Endometrium (tissue), 2 donors: ENCODE measurements at regions not wholly inside any gene's neighbourhood (a gene's known extent, or its start where the extent isn't known, plus 50 kb on each side); places are given as distances from the start of the nearest gene placed in this dataset.
A peak's percentile ranks its signal among the peaks of the same experiment; 100 is the strongest.
"Not testable (repeated sequence)": the region's sequence is repeated elsewhere in the genome, so short reads cannot be mapped to it uniquely, and the experiment has no call there.

Source experiments
- FAIRE-seq: peaks from 2 replicates; lab custom pipeline; 2012; peaks lifted over from hg19 to GRCh38; lab: Jason Lieb, UNC
- donor health status: control.
- donor health status: control.

GRCh38 chr3:157857440-157857839 lies 248.8 kb downstream of the SHOX2 start:
- no peak for FAIRE-seq

DNA sequence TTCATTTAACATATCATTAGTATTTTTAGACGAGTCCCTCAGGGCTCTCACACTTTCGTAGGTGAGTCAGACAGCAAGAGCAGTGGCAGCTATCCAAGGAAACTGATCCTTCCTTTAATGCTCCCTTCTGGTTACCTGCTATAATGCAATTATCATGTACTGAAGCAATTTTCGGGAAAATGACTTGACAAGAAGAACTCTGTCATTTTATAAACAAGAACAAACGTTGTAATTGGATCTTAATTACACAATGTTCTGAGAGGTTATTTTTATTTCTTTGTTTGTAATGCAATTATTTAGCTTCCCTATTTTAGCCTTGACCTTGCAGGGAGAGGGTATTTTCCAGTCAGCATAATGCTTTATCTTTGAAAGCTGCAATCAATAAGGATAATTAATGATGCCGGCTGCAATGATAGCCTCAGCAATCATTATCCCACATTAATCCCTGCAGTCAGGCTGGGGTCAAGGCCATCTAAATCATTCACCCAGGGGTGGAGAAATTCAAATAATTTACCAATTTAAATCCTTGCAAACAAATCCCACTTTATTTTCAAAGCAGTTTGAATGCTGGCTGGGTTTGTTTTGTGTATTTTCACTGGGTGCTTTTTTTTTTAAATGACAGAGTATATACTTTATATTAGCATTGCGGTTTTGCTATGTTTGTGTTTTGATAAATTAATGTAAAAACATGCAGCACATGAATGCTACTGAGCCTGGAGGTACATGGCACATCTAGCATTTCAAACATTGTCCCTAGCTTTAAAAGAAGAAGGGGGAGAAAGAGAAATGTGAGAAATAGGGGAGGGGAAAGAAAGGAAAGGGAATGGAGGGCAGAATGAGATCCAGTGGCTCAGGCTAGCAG lies 249.9 kb downstream of the SHOX2 start:
- no peak for FAIRE-seq

GRCh38 chr3:157845839-157846238 lies 260.4 kb downstream of the SHOX2 start:
- not testable (repeated sequence) for FAIRE-seq

DNA sequence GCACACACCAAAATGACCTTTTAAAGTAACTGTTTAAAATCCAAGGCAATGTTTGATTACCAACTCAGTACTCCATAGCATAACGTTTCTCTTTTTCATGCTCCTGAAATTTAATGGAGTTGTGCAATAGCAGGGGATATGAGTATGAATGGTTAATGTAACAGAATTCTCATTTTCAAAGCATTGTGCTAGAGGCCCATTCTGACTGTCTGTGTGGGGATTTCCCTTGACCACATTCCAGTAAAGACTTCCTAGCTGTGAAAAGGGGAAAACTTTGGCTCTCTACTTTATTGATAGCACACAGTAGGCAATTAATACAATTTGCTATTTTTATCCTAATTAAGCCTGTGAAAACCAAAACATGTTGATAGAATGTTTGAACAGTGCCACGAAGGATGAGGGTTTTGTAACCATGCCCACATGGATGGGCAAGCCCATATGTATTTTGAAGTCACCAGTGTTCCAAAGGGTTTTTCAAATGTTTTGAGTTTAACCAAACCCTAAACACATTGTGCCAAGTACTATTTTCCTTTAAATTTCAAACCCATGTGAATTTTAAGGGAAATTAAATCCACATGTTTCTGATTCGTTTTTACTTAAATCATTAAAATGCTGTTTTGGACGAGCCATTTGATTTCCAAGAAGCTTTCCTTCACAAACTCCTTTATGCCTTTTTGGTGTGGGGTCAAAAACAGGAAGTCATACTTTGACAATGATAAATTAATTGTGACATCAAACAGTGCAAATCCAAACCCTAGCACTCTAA lies 261.2 kb downstream of the SHOX2 start:
- no peak for FAIRE-seq

- no peak for FAIRE-seq
Measured at GRCh38 chr3:157844216-157844615, 262.0 kb downstream of the SHOX2 start.

- FAIRE-seq: no peak
Measured at GRCh38 chr3:157841029-157841428, 265.2 kb downstream of the SHOX2 start.

- peak; percentile 74 for FAIRE-seq
Measured at GRCh38 chr3:157840564-157840963, 265.7 kb downstream of the SHOX2 start.

- no peak for FAIRE-seq
Measured at GRCh38 chr3:157838457-157838856, 267.8 kb downstream of the SHOX2 start.

- FAIRE-seq: no peak
Measured at GRCh38 chr3:157837336-157837735, 268.9 kb downstream of the SHOX2 start.

GRCh38 chr3:157836022-157836421 lies 270.2 kb downstream of the SHOX2 start:
- no peak for FAIRE-seq

- no peak for FAIRE-seq
Measured at GRCh38 chr3:157832588-157832987, 273.6 kb downstream of the SHOX2 start.

DNA sequence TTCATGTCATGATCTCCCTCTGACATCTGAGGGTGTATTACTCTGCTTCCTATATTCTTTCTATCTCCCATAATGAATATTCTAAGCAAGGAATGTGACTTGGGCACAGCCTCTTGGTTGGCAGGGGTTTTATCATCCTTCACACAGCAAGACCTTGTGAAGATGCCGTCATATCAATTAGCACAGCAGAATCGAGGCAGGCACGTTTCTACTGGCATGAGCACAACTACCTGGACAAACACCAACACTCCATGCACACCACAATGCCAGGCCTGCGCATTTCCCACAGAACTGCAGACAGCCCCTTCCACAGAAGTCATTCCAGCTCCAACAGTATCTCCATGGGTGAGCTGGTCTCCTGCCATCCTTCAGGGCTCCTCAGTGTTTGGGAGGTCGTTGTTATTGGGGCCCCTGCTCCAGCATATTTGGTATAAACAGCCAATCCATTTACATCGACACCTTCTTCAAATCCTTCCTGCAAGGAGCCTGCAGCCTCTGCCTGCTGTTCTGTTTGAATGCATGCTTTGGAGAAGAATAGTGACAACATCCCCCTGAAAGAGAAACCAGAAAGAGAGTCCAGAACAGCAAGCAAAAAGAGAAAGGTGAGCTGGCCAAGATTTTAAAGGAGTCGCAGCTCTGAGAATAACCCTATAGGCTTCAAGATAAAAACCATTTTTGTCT lies 275.5 kb downstream of the SHOX2 start:
- FAIRE-seq: no peak

GRCh38 chr3:157829786-157830185 lies 276.4 kb downstream of the SHOX2 start:
- no peak for FAIRE-seq

DNA sequence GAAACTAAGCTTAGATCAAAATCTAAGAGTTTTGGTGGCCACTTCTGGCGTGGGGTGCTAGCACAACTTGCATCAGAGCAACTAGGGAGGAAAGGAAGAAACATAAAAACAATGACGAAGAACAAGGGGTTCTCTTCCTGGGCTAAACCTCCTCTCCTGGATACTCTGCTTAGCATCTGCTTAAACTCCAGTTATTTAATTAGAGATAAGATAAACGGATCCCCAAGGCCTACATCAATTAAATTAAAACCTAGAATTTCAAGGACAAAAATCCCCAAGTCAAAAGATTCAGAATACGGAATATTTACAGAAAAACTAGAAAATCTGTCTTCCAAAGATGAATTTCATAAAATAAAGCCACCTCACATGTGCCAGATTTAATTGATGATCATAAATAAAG lies 281.9 kb downstream of the SHOX2 start:
- FAIRE-seq: no peak

GRCh38 chr3:157823050-157823449 lies 283.2 kb downstream of the SHOX2 start:
- no peak for FAIRE-seq

DNA sequence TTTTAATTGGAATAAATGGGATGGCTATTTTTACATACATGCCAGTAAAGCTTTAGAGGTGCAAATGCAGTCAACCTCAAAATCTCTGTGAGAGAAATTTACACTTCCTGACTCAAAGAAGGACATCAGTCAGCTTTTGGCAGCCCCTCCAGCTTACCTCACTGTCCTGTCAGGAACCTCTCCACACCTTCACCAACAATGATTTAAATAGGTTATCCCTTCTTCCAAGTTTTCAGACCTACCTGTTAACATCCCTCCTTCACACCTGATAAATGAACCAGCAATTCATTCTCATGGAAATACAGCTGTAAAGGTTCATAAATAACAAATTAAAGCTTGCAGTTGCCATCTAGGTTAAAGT lies 286.1 kb downstream of the SHOX2 start:
- no peak for FAIRE-seq

DNA sequence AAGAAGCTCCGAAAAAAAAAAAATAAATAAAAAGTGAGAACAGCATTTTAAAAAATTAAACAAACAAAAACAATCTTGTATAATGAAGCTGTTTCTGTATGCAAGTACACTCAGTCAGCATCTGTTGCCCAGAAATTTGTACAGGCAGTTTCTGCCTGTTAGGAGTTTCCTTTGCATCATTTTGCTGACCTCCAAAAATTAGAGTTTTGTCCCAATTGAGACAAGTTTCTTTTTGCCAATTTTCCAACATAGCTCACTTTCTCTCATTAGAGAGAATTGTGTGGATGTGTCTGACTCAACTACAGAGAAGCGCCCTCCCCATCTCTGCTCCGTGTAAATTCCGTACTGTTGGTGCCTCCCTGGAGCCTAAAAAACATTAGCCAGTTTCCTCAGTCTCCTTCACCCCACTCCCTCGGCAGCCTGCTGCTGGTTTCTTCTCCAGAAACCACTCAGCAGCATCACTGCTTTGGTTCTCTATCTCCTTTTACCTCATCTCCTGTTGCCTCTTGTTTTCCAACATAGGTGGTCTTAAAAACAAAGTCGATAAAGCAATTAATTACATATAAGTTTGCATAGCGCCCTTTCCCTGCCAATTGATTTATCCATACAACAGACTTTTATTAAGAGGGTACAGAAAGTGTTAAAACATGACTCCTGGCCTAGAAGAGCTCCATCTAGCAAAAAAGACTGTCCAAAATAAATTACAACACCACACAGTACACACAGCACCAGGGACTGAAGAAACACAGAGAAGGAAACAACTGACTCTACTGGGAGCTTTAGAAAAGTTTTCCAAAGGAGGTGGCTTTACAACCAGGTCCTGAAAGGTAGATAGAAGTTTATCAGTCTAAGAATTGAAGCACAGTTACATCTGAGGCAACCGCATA lies 286.7 kb downstream of the SHOX2 start:
- no peak for FAIRE-seq

GRCh38 chr3:157816896-157817295 lies 289.3 kb downstream of the SHOX2 start:
- no peak for FAIRE-seq

DNA sequence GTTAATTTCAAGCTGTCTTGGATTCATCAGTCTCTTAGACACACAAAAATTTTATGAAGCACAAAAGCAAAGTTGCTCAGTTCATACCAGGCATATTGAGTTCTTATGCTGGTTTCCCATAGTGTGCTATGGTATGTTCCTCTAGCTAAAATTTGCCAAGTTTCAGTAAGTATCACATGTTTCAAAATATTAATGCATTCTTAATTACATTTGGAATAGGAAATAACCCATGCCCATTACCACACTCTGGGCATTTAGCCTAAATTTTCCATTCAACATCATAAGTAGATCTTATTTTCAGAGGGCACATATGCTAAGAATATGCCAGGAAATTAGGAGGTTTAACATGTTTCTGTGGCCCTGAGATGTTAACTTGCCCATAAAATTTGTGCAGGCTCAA lies 289.9 kb downstream of the SHOX2 start:
- no peak for FAIRE-seq

DNA sequence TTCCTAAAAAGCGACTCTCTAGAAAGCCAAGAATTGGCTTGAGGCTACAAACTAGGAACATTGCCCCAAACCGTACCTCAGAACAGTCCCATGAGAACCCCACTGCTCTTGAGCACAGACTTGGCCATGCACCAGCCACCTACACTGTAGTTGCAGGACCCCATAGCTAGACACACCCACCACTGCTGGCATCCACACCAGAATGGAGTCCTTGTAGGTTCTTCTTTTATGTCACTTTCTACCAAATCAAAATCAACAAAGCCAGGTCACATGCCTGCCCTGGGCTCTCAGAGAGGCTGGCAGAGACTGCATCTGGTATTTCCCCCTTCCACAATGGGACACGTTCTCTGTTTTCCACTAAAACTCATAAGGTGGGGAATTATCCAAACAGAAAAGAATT lies 290.5 kb downstream of the SHOX2 start:
- FAIRE-seq: no peak

DNA sequence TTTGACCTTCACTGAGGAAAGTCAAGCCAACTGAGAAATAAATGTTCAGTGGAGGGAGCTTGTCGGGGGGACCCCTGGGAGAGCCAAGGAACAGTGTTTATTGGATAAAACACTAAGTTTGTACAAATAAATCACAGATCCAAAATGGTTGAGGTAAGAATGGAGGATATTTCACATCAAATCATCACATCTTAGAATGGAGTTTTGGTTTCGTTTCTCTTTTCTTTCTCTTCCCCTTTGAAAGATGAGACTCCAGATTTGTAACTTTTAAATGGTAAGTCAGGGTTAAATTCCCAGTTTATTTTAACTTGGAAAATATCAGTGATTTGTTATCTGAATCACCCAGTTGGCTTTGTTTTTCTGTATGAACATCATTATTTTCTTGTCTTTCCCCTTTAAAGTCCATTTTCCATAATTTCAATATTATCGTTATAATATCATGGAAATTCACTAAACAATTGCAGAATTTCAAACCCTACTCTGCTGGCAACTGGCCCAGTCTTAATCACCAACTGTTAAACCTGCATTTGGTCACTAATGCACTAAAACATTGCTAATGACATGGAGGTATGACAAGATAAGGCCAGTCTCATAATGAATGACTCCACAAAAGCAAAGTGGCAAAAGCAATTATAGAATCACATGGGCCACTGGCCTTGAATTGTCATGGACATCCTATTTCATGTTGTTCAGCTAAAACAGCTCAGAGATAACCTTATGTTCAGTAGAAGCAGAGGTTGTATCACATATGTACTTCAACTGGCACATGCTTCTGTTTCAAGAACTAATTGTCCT lies 295.1 kb downstream of the SHOX2 start:
- no peak for FAIRE-seq
